ENCODE measurements at regions not wholly inside any gene's neighbourhood (a gene's known extent, or its start where the extent isn't known, plus 50 kb on each side); places are given as distances from the start of the nearest gene placed in this dataset.

- TF ChIP-seq CTCF (IDR thresholded peaks at IDR 0.05; ENCODE audit: insufficient read depth, low read length, poor library complexity, severe bottlenecking): no peak
- Histone ChIP-seq H3K27me3 (ENCODE audit: control insufficient read depth, insufficient read depth, low read length) (no peaks in the 10 kb centered on the region), H3K4me3 (ENCODE audit: low read depth, low read length) (no peak overlapping the region), H3K36me3 (ENCODE audit: control insufficient read depth, insufficient read depth, low read length) (no peaks in the 10 kb centered on the region)
- DNase-seq (ENCODE audit: low read depth): no peak
These were observed 103.2 kb upstream of the SH3BP4 start for GRCh38 chr2:234848578-234848977.

- Histone ChIP-seq H3K36me3 (ENCODE audit: control insufficient read depth, insufficient read depth, low read length) (no peaks in the 10 kb centered on the region), H3K27me3 (ENCODE audit: control insufficient read depth, insufficient read depth, low read length) (no peaks in the 10 kb centered on the region), H3K4me3 (ENCODE audit: low read depth, low read length) (no peak overlapping the region)
- no peak for TF ChIP-seq CTCF (IDR thresholded peaks at IDR 0.05; ENCODE audit: insufficient read depth, low read length, poor library complexity, severe bottlenecking)
- no peak for DNase-seq (ENCODE audit: low read depth)
These were observed 104.2 kb upstream of the SH3BP4 start for GRCh38 chr2:234847639-234848038.

- TF ChIP-seq CTCF (IDR thresholded peaks at IDR 0.05; ENCODE audit: insufficient read depth, low read length, poor library complexity, severe bottlenecking): no peak
- H3K27me3 ChIP-seq (ENCODE audit: control insufficient read depth, insufficient read depth, low read length): no peaks in the 10 kb centered on the region
- H3K4me3 ChIP-seq (ENCODE audit: low read depth, low read length): no peak overlapping the region
These were observed 104.5 kb upstream of the SH3BP4 start for GRCh38 chr2:234847364-234847635.

GRCh38 chr2:234846599-234847363 lies 105.0 kb upstream of the SH3BP4 start:
- DNase-seq (ENCODE audit: low read depth): no peak
- no peaks in the 10 kb centered on the region for H3K27me3 ChIP-seq (ENCODE audit: control insufficient read depth, insufficient read depth, low read length)
- no peak overlapping the region for H3K4me3 ChIP-seq (ENCODE audit: low read depth, low read length)
- no peak for TF ChIP-seq CTCF (IDR thresholded peaks at IDR 0.05; ENCODE audit: insufficient read depth, low read length, poor library complexity, severe bottlenecking)
- H3K36me3 ChIP-seq (ENCODE audit: control insufficient read depth, insufficient read depth, low read length): no peaks in the 10 kb centered on the region

More at GRCh38 chr2:234847364-234847635, 104.5 kb upstream of the SH3BP4 start:
- no peak for DNase-seq (ENCODE audit: low read depth)
- H3K36me3 ChIP-seq (ENCODE audit: control insufficient read depth, insufficient read depth, low read length): no peaks in the 10 kb centered on the region

GRCh38 chr2:234845602-234846590 lies 105.9 kb upstream of the SH3BP4 start:
- Histone ChIP-seq H3K36me3 (ENCODE audit: control insufficient read depth, insufficient read depth, low read length) (no peaks in the 10 kb centered on the region), H3K4me3 (ENCODE audit: low read depth, low read length) (no peak overlapping the region), H3K27me3 (ENCODE audit: control insufficient read depth, insufficient read depth, low read length) (no peaks in the 10 kb centered on the region)
- no peak for DNase-seq (ENCODE audit: low read depth)
- TF ChIP-seq CTCF (IDR thresholded peaks at IDR 0.05; ENCODE audit: insufficient read depth, low read length, poor library complexity, severe bottlenecking): no peak
